ENCODE measurements at regions not wholly inside any gene's neighbourhood (a gene's known extent, or its start where the extent isn't known, plus 50 kb on each side); places are given as distances from the start of the nearest gene placed in this dataset.

DNA sequence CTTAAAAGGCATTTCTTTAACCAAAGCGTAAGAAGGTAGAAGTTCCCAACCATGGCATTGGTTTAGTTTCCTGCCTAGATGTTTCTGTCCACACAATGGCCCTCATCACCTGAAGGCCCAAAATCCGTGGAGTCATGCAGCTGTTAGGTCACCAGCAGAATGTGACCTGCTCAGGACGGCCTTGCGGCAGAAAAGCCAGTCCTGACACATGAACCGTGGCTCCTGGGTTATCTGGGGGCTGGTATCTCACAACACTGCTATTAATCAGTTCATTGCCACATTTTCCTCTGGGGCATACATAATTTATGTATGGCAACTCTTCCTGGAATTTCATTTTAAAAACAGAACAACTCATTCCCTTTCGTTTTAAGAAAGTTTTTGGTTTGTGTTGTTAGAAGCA, 278.4 kb downstream of the ATPSCKMT start:
- CTCF ChIA-PET, result no interaction called here
- no peaks in the 10 kb centered on the region; the same call in 1 of the 2 replicates for H3K27me3 ChIP-seq (ENCODE audit: control insufficient read depth, insufficient read depth, low read length)
- TF ChIP-seq, protein P1, sequence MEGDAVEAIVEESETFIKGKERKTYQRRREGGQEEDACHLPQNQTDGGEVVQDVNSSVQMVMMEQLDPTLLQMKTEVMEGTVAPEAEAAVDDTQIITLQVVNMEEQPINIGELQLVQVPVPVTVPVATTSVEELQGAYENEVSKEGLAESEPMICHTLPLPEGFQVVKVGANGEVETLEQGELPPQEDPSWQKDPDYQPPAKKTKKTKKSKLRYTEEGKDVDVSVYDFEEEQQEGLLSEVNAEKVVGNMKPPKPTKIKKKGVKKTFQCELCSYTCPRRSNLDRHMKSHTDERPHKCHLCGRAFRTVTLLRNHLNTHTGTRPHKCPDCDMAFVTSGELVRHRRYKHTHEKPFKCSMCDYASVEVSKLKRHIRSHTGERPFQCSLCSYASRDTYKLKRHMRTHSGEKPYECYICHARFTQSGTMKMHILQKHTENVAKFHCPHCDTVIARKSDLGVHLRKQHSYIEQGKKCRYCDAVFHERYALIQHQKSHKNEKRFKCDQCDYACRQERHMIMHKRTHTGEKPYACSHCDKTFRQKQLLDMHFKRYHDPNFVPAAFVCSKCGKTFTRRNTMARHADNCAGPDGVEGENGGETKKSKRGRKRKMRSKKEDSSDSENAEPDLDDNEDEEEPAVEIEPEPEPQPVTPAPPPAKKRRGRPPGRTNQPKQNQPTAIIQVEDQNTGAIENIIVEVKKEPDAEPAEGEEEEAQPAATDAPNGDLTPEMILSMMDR (IDR thresholded peaks at IDR 0.05; ENCODE audit: insufficient read depth, low read depth, low read length), result no peak
- no peak overlapping the region for H3K4me3 ChIP-seq (ENCODE audit: low read depth, low read length)
- no peaks in the 10 kb centered on the region for H3K36me3 ChIP-seq (ENCODE audit: control insufficient read depth, insufficient read depth, low read length)
- POLR2A ChIA-PET, result no interaction called here
- no peak for DNase-seq (ENCODE audit: low read depth)

GRCh38 chr5:9958914-9959313, 290.8 kb downstream of the ATPSCKMT start:
- DNase-seq (ENCODE audit: low read depth), result no peak
- CTCF ChIA-PET, result no interaction called here
- H3K36me3 ChIP-seq (ENCODE audit: control insufficient read depth, insufficient read depth, low read length), result no peaks in the 10 kb centered on the region
- H3K27me3 ChIP-seq (ENCODE audit: control insufficient read depth, insufficient read depth, low read length), result no peaks in the 10 kb centered on the region
- POLR2A ChIA-PET, result no interaction called here
- TF ChIP-seq, protein P1 (IDR thresholded peaks at IDR 0.05; ENCODE audit: insufficient read depth, low read depth, low read length), result no peak
- no peak overlapping the region for H3K4me3 ChIP-seq (ENCODE audit: low read depth, low read length)

DNA sequence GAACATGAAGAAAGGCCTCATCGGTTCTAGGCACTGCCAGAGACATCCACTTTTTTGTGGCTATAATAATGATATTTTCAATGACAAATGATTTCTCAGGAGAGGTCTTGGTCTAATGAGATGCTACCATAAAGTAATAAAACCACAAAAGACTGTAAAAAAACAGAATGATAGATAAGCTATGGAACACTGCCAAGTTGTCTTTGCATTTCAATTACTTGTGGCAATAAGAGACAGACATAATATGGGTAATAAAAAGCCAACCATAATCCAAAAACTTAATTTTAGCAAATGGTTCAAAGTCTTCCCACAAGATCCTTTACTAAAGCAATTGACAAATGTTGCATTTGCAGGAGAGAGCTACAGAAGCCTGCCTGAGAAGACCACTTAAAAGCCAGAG, 292.5 kb downstream of the ATPSCKMT start:
- DNase-seq (ENCODE audit: low read depth), result no peak
- no peaks in the 10 kb centered on the region for H3K36me3 ChIP-seq (ENCODE audit: control insufficient read depth, insufficient read depth, low read length)
- CTCF ChIA-PET, result no interaction called here
- POLR2A ChIA-PET, result no interaction called here
- TF ChIP-seq, protein P1 (IDR thresholded peaks at IDR 0.05; ENCODE audit: insufficient read depth, low read depth, low read length), result no peak
- no peak overlapping the region for H3K4me3 ChIP-seq (ENCODE audit: low read depth, low read length)
- no peaks in the 10 kb centered on the region for H3K27me3 ChIP-seq (ENCODE audit: control insufficient read depth, insufficient read depth, low read length)

- H3K36me3 ChIP-seq (ENCODE audit: control insufficient read depth, insufficient read depth, low read length), result no peaks in the 10 kb centered on the region
- no peaks in the 10 kb centered on the region for H3K27me3 ChIP-seq (ENCODE audit: control insufficient read depth, insufficient read depth, low read length)
- no peak for DNase-seq (ENCODE audit: low read depth)
- ChIA-PET POLR2A (no interaction called here), CTCF (no interaction called here)
- H3K4me3 ChIP-seq (ENCODE audit: low read depth, low read length), result no peak overlapping the region
- TF ChIP-seq, protein P1 (IDR thresholded peaks at IDR 0.05; ENCODE audit: insufficient read depth, low read depth, low read length), result no peak
Measured at GRCh38 chr5:9956725-9957124, 293.0 kb downstream of the ATPSCKMT start.

DNA sequence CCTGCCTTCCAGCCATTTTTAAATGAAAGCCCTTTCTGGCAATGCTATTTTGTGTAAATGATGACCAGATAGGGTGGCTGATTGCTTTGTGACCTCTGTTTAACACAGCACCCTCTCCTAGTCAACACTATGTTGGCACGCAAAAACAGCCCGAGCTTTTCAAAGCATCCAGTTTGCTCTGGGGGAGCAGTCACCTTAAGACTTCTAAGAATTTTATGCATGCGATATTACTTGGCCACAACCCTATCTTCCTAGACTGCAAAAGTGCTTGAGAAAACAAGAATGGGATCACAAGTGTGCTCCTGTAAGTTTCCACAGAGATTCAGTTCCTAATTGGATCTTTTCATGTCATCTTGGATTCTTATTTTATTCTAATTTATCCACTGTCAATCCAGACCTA, 294.1 kb downstream of the ATPSCKMT start:
- Histone ChIP-seq H3K27me3 (ENCODE audit: control insufficient read depth, insufficient read depth, low read length) (no peaks in the 10 kb centered on the region), H3K4me3 (ENCODE audit: low read depth, low read length) (no peak overlapping the region), H3K36me3 (ENCODE audit: control insufficient read depth, insufficient read depth, low read length) (no peaks in the 10 kb centered on the region)
- CTCF ChIA-PET, result no interaction called here
- TF ChIP-seq, protein P1 (IDR thresholded peaks at IDR 0.05; ENCODE audit: insufficient read depth, low read depth, low read length), result no peak
- POLR2A ChIA-PET, result no interaction called here
- DNase-seq (ENCODE audit: low read depth), result no peak
